Neuronal stem cell (in vitro differentiated cells): ENCODE measurements at regions not wholly inside any gene's neighbourhood (a gene's known extent, or its start where the extent isn't known, plus 50 kb on each side); places are given as distances from the start of the nearest gene placed in this dataset.
A peak's percentile ranks its signal among the peaks of the same experiment; 100 is the strongest.

Source experiments
- DNase-seq: peaks from one replicate; pipeline ENCODE4 v3.0.0-alpha.2; 2013; ENCODE audit warnings: low spot score
- H2AFZ ChIP-seq: one replicate; pipeline ENCODE4 v1.6.1; 2013; ENCODE audit warnings: mild to moderate bottlenecking, low read length, inconsistent platforms
- H2AK5ac ChIP-seq: 2 replicates; pipeline ENCODE4 v1.6.1; 2013; ENCODE audit warnings: low read depth, mild to moderate bottlenecking, inconsistent platforms, low read length, moderate library complexity, mixed read lengths
- H2BK120ac ChIP-seq: 2 replicates; pipeline ENCODE4 v1.6.1; 2013; ENCODE audit warnings: low read depth, mild to moderate bottlenecking, inconsistent platforms, low read length, moderate library complexity, mixed read lengths
- H2BK12ac ChIP-seq: one replicate; pipeline ENCODE4 v1.6.1; 2013; ENCODE audit warnings: low read length, inconsistent platforms
- H2BK15ac ChIP-seq: 2 replicates; pipeline ENCODE4 v1.6.1; 2013; ENCODE audit warnings: mild to moderate bottlenecking, low read length, inconsistent platforms, mixed read lengths
- H2BK5ac ChIP-seq: one replicate; pipeline ENCODE4 v1.6.1; 2013; ENCODE audit warnings: inconsistent platforms, mild to moderate bottlenecking, low read length, moderate library complexity
- H3K14ac ChIP-seq: one replicate; pipeline ENCODE4 v1.6.1; 2013; ENCODE audit warnings: low read length, inconsistent platforms
- H3K18ac ChIP-seq: 2 replicates; pipeline ENCODE4 v1.6.1; 2013; ENCODE audit warnings: low read length, inconsistent platforms
- H3K23ac ChIP-seq: 2 replicates; pipeline ENCODE4 v1.6.1; 2013; ENCODE audit warnings: low read depth, mild to moderate bottlenecking, mixed read lengths, low read length, inconsistent platforms; ENCODE audit not compliant: poor library complexity
- H3K27ac ChIP-seq: replicated peaks from 3 replicates; pipeline ENCODE4 v1.5.1; 2013; ENCODE audit warnings: low read length, inconsistent platforms
- H3K27me3 ChIP-seq, 3 experiments: 2 replicates each; pipeline ENCODE4 v1.6.1; 2013; ENCODE audit warnings: low read length in 3 of 3, mild to moderate bottlenecking in 2 of 3, inconsistent platforms in 1 of 3, low read depth in 1 of 3, mixed read lengths in 1 of 3, moderate library complexity in 1 of 3; ENCODE audit not compliant: control insufficient read depth in 3 of 3, insufficient read depth in 3 of 3
- H3K36me3 ChIP-seq, 2 donors: replicated peaks in 1 of 2; 2 replicates each; pipeline ENCODE4 v1.6.1; 2013; ENCODE audit warnings: low read length in 2 of 2; ENCODE audit not compliant: control insufficient read depth in 2 of 2, insufficient read depth in 2 of 2
- H3K4ac ChIP-seq: 2 replicates; pipeline ENCODE4 v1.6.1; 2013; ENCODE audit warnings: inconsistent platforms, mild to moderate bottlenecking, low read length, moderate library complexity
- H3K4me1 ChIP-seq, 2 donors: 1 replicate in 1 of 2; 2 replicates in 1 of 2; pipeline ENCODE4 v1.6.1; 2013; ENCODE audit warnings: low read length in 2 of 2, low read depth in 1 of 2; ENCODE audit not compliant: control insufficient read depth in 2 of 2, insufficient read depth in 1 of 2
- H3K4me2 ChIP-seq: one replicate; pipeline ENCODE4 v1.6.1; 2013; ENCODE audit warnings: mild to moderate bottlenecking, low read length, inconsistent platforms; ENCODE audit not compliant: insufficient read depth, poor library complexity, severe bottlenecking
- H3K4me3 ChIP-seq, 2 donors: 2 replicates each; pipeline ENCODE4 v1.5.1; 2013; ENCODE audit warnings: low read length in 2 of 2, mild to moderate bottlenecking in 2 of 2, inconsistent platforms in 1 of 2, moderate library complexity in 1 of 2
- H3K79me1 ChIP-seq: one replicate; pipeline ENCODE4 v1.6.1; 2013; ENCODE audit warnings: low read depth, mild to moderate bottlenecking, inconsistent platforms, low read length, moderate library complexity
- H3K9ac ChIP-seq: one replicate; pipeline ENCODE4 v1.6.1; 2013; ENCODE audit warnings: mild to moderate bottlenecking, low read depth, low read length, inconsistent platforms; ENCODE audit not compliant: poor library complexity
- H3K9me3 ChIP-seq, 2 donors: replicated peaks in 1 of 2; 2 replicates each; pipeline versions ENCODE3 to v1.6.1; 2013; ENCODE audit warnings: low read length in 2 of 2, mild to moderate bottlenecking in 2 of 2, inconsistent platforms in 1 of 2, low read depth in 1 of 2, mixed read lengths in 1 of 2, moderate library complexity in 1 of 2; ENCODE audit not compliant: control insufficient read depth in 2 of 2, insufficient read depth in 1 of 2
- H4K8ac ChIP-seq: one replicate; pipeline ENCODE4 v1.6.1; 2013; ENCODE audit warnings: low read depth, mild to moderate bottlenecking, inconsistent platforms, low read length, moderate library complexity
- H4K91ac ChIP-seq: one replicate; pipeline ENCODE4 v1.6.1; 2013; ENCODE audit warnings: low read length, low read depth, mild to moderate bottlenecking, inconsistent platforms; ENCODE audit not compliant: poor library complexity
- WGBS, 2 donors: extraction: QIAGEN DNeasy Blood & Tissue Kit; methylation state at CpG; one replicate each; pipeline ENCODE4 v1.1.7; 2013; ENCODE audit warnings: missing lambda C conversion rate in 2 of 2, mixed read lengths in 1 of 2; ENCODE audit not compliant: insufficient read length in 2 of 2, insufficient replicate concordance in 1 of 2; ENCODE audit errors: extremely low coverage in 2 of 2; 5-methylcytosine and 5-hydroxymethylcytosine counted together

- Histone ChIP-seq H3K4me3 (no peak overlapping the region), H3K36me3 (no peaks in the 10 kb centered on the region), H3K18ac (no peak overlapping the region), H2BK12ac (no peak overlapping the region), H3K23ac (no peak overlapping the region), H2AK5ac (no peak overlapping the region), H2BK15ac (no peak overlapping the region), H3K4me2 (no peak overlapping the region), H4K91ac (no peak overlapping the region), H3K27me3 (no peaks in the 10 kb centered on the region), H3K27ac (no peak overlapping the region), H3K4ac (no peak overlapping the region), H3K79me1 (no peaks in the 10 kb centered on the region), H2BK120ac (no peak overlapping the region), H3K14ac (no peak overlapping the region), H3K4me1 (peaks cover 0 to 11% of the 10 kb centered on the region in 2 donors), H4K8ac (no peak overlapping the region), H2BK5ac (no peak overlapping the region), H3K9me3 (no peaks in the 10 kb centered on the region), H2AFZ (no peak overlapping the region), H3K9ac (no peak overlapping the region)
- DNase-seq: no peak
- WGBS, 2 donors: no CpG with 5 or more reads among the region's 1 CpG
Measured at GRCh38 chr5:152314196-152314829, 90.8 kb downstream of the NMUR2 start.

GRCh38 chr5:152309926-152310450 lies 95.1 kb downstream of the NMUR2 start:
- Histone ChIP-seq H3K27ac (peak overlapping the region; percentile 21), H2AK5ac (no peak overlapping the region), H3K18ac (peak overlapping the region; percentile 54), H3K4ac (no peak overlapping the region), H2BK5ac (peak overlapping the region; percentile 30), H3K4me2 (no peak overlapping the region), H3K23ac (no peak overlapping the region), H2BK120ac (no peak overlapping the region), H3K4me3 (no peak overlapping the region), H3K79me1 (no peaks in the 10 kb centered on the region), H4K8ac (no peak overlapping the region), H2AFZ (no peak overlapping the region), H4K91ac (no peak overlapping the region), H3K27me3 (no peaks in the 10 kb centered on the region), H3K14ac (no peak overlapping the region), H3K9ac (no peak overlapping the region), H3K36me3 (no peaks in the 10 kb centered on the region), H3K9me3 (no peaks in the 10 kb centered on the region), H3K4me1 (peaks cover 0 to 20% of the 10 kb centered on the region in 2 donors), H2BK12ac (no peak overlapping the region), H2BK15ac (no peak overlapping the region)
- DNase-seq: peak; percentile 8
- no CpG with 5 or more reads among the region's 2 CpGs for WGBS, 2 donors

GRCh38 chr5:152306386-152306785 lies 98.7 kb downstream of the NMUR2 start:
- H2BK15ac ChIP-seq: no peak overlapping the region
- peak overlapping the region; percentile 83 for H3K27ac ChIP-seq
- no peak overlapping the region for H3K23ac ChIP-seq
- H3K27me3 ChIP-seq: no peaks in the 10 kb centered on the region
- H3K4me1 ChIP-seq: peaks cover 0 to 23% of the 10 kb centered on the region in 2 donors
- no peak overlapping the region for H3K4ac ChIP-seq
- H4K91ac ChIP-seq: no peak overlapping the region
- H3K4me3 ChIP-seq: no peak overlapping the region
- H4K8ac ChIP-seq: no peak overlapping the region
- H3K18ac ChIP-seq: no peak overlapping the region
- H3K9me3 ChIP-seq: no peaks in the 10 kb centered on the region
- H3K4me2 ChIP-seq: no peak overlapping the region
- H2AK5ac ChIP-seq: no peak overlapping the region
- no peaks in the 10 kb centered on the region for H3K36me3 ChIP-seq
- no peak overlapping the region for H2BK120ac ChIP-seq
- H3K79me1 ChIP-seq: no peaks in the 10 kb centered on the region
- no peak for DNase-seq
- no peak overlapping the region for H3K9ac ChIP-seq
- no peak overlapping the region for H2BK12ac ChIP-seq
- no CpG with 5 or more reads among the region's 2 CpGs for WGBS, 2 donors
- H2AFZ ChIP-seq: no peak overlapping the region
- H3K14ac ChIP-seq: no peak overlapping the region
- no peak overlapping the region for H2BK5ac ChIP-seq

GRCh38 chr5:152305525-152305924 lies 99.6 kb downstream of the NMUR2 start:
- Histone ChIP-seq H3K79me1 (no peaks in the 10 kb centered on the region), H3K27me3 (no peaks in the 10 kb centered on the region), H3K4me3 (no peak overlapping the region), H2AFZ (no peak overlapping the region), H3K14ac (no peak overlapping the region), H2BK15ac (no peak overlapping the region), H3K36me3 (no peaks in the 10 kb centered on the region), H2BK120ac (no peak overlapping the region), H3K18ac (no peak overlapping the region), H3K4me1 (peaks cover 0 to 19% of the 10 kb centered on the region in 2 donors), H4K91ac (no peak overlapping the region), H3K4me2 (no peak overlapping the region), H2BK5ac (no peak overlapping the region), H3K23ac (no peak overlapping the region), H2BK12ac (no peak overlapping the region), H3K4ac (no peak overlapping the region), H3K9me3 (no peaks in the 10 kb centered on the region), H4K8ac (no peak overlapping the region), H3K9ac (no peak overlapping the region), H3K27ac (peak overlapping the region; percentile 52), H2AK5ac (no peak overlapping the region)
- peak; percentile 67 for DNase-seq
- WGBS, 2 donors: no CpG with 5 or more reads among the region's 3 CpGs
